A549 (cell line): ENCODE measurements at regions not wholly inside any gene's neighbourhood (a gene's known extent, or its start where the extent isn't known, plus 50 kb on each side); places are given as distances from the start of the nearest gene placed in this dataset.

Experiments used
- ATAC-seq, 2 experiments: fragments of 200-7000 bp in 1 of 2; fragments of >200 bp in 1 of 2; cut with Nextera tagmentation in 1 of 2; cut with Tn5 transposase in 1 of 2; 3 replicates each; pipeline versions ENCODE4 v1.8.0 to v1.9.1; 2018 to 2020; ENCODE audit warnings: mild to moderate bottlenecking in 1 of 2, moderate library complexity in 1 of 2
- CTCF ChIA-PET: fragments of 300-600 bp; sonication (Branson Sonifier 250); formaldehyde crosslinking; extraction: SDS; loops from one replicate; lab custom pipeline; 2021; ENCODE audit warnings: antibody characterized with exemption, inconsistent platforms; lab: Yijun Ruan, JAX
- POLR2A ChIA-PET: fragments of 350-600 bp; formaldehyde crosslinking; extraction: SDS; loops from one replicate; lab custom pipeline; 2021; ENCODE audit warnings: antibody characterized with exemption, inconsistent platforms; lab: Yijun Ruan, JAX
- DNase-seq, 2 experiments: peaks; one replicate each; pipeline versions ENCODE4 v3.0.0 to v3.0.0-alpha.2; 2011 to 2016; ENCODE audit warnings: low read depth in 1 of 2, low spot score in 1 of 2
- FAIRE-seq: peaks from 2 replicates; lab custom pipeline; 2011; peaks lifted over from hg19 to GRCh38; lab: Jason Lieb, UNC
- H3K27ac ChIP-seq, 2 experiments: fragments of >200 bp; sonication (Bioruptor Twin); formaldehyde crosslinking; 3 replicates each; pipeline ENCODE4 v1.5.1; 2016 to 2017
- H3K4me1 ChIP-seq: fragments of >200 bp; sonication (Bioruptor Twin); formaldehyde crosslinking; 3 replicates; pipeline ENCODE4 v1.6.1; 2016
- H3K4me2 ChIP-seq: fragments of >200 bp; sonication (Bioruptor Twin); formaldehyde crosslinking; 3 replicates; pipeline ENCODE4 v1.6.1; 2016
- H3K4me3 ChIP-seq: fragments of >200 bp; sonication (Bioruptor Twin); formaldehyde crosslinking; 3 replicates; pipeline ENCODE4 v1.5.1; 2016
- H3K9me3 ChIP-seq: fragments of >200 bp; sonication (Bioruptor Twin); formaldehyde crosslinking; 3 replicates; pipeline ENCODE4 v1.6.1; 2016
- CBX2 ChIP-seq: fragments of 200-600 bp; sonication (generic); IDR thresholded peaks from 2 replicates; pipeline ENCODE4 v1.6.1; 2016; ENCODE audit warnings: low read depth, mild to moderate bottlenecking, borderline replicate concordance
- CBX8 ChIP-seq: fragments of 200-600 bp; sonication (generic); IDR thresholded peaks from 2 replicates; pipeline ENCODE4 v1.6.1; 2016
- CEBPB ChIP-seq, 2 experiments: fragments of >200 bp in 1 of 2; sonication (Bioruptor Twin) in 1 of 2; formaldehyde crosslinking in 1 of 2; IDR thresholded peaks; 2 replicates each; pipeline ENCODE4 v1.6.1; 2012 to 2016
- CHD2 ChIP-seq: fragments of 150-350 bp; IDR thresholded peaks from 2 replicates; pipeline ENCODE4 v1.6.1; 2014; ENCODE audit warnings: low read length; ENCODE audit not compliant: partially characterized antibody
- CHD4 ChIP-seq: fragments of 200-600 bp; sonication (generic); IDR thresholded peaks from 2 replicates; pipeline ENCODE4 v1.6.1; 2016; ENCODE audit warnings: antibody characterized with exemption, mild to moderate bottlenecking, borderline replicate concordance
- EHF ChIP-seq: fragments of 250-450 bp; sonication (Bioruptor Pico); IDR thresholded peaks from 2 replicates; pipeline ENCODE4 v1.5.0; 2020; ENCODE audit warnings: mild to moderate bottlenecking
- EHMT2 ChIP-seq: fragments of 200-600 bp; sonication (generic); IDR thresholded peaks from 2 replicates; pipeline ENCODE4 v1.6.1; 2016; ENCODE audit warnings: antibody characterized with exemption, low read depth, mild to moderate bottlenecking, moderate library complexity
- EP300 ChIP-seq, 2 experiments: fragments of >200 bp; sonication (Bioruptor Twin); formaldehyde crosslinking; IDR thresholded peaks; 2 replicates in 1 of 2; 3 replicates in 1 of 2; pipeline ENCODE4 v1.6.1; 2016 to 2017
- FOSB ChIP-seq: fragments of 250-450 bp; sonication (Bioruptor Pico); IDR thresholded peaks from 2 replicates; pipeline ENCODE4 v1.5.0; 2020; ENCODE audit warnings: mild to moderate bottlenecking, moderate library complexity
- HEYL ChIP-seq: fragments of 250-450 bp; sonication (Bioruptor Pico); IDR thresholded peaks from 2 replicates; pipeline ENCODE4 v1.8.0; 2021; ENCODE audit warnings: mild to moderate bottlenecking, moderate library complexity
- HMGXB4 ChIP-seq: fragments of 250-450 bp; sonication (Bioruptor Pico); IDR thresholded peaks from 2 replicates; pipeline ENCODE4 v1.5.0; 2021; ENCODE audit warnings: mild to moderate bottlenecking, moderate library complexity, borderline replicate concordance
- HOXB5 ChIP-seq: fragments of 250-450 bp; sonication (Bioruptor Pico); IDR thresholded peaks from 2 replicates; pipeline ENCODE4 v1.5.0; 2020; ENCODE audit warnings: mild to moderate bottlenecking, moderate library complexity
- JUNB ChIP-seq: fragments of >200 bp; sonication (Bioruptor Twin); formaldehyde crosslinking; IDR thresholded peaks from 2 replicates; pipeline ENCODE4 v1.6.1; 2016
- KDM1A ChIP-seq: fragments of 200-600 bp; sonication (generic); IDR thresholded peaks from 2 replicates; pipeline ENCODE4 v1.6.1; 2016; ENCODE audit warnings: low read depth, mild to moderate bottlenecking
- MAZ ChIP-seq: fragments of 150-350 bp; IDR thresholded peaks from 2 replicates; pipeline ENCODE4 v1.6.1; 2014; ENCODE audit warnings: antibody characterized with exemption, low read depth, low read length, borderline replicate concordance
- NFE2L2 ChIP-seq: fragments of 150-350 bp; conservative IDR thresholded peaks from 2 replicates; pipeline ENCODE4 v1.6.1; 2014; ENCODE audit warnings: low read length
- NR3C1 ChIP-seq: fragments of >200 bp; sonication (Bioruptor Twin); formaldehyde crosslinking; IDR thresholded peaks from 3 replicates; pipeline ENCODE4 v1.6.1; 2017
- PBX3 ChIP-seq: IDR thresholded peaks from 2 replicates; pipeline ENCODE4 v1.6.1; 2012
- RAD21 ChIP-seq, 2 experiments: fragments of >200 bp in 1 of 2; sonication (Bioruptor Twin) in 1 of 2; formaldehyde crosslinking in 1 of 2; IDR thresholded peaks in 1 of 2; conservative IDR thresholded peaks in 1 of 2; 2 replicates in 1 of 2; 3 replicates in 1 of 2; pipeline ENCODE4 v1.6.1; 2012 to 2018; ENCODE audit warnings: inconsistent platforms in 1 of 2
- RCOR1 ChIP-seq: fragments of 150-350 bp; IDR thresholded peaks from 2 replicates; pipeline ENCODE4 v1.6.1; 2014; ENCODE audit warnings: antibody characterized with exemption, low read length, low read depth
- SMC3 ChIP-seq: fragments of >200 bp; sonication (Bioruptor Twin); formaldehyde crosslinking; IDR thresholded peaks from 3 replicates; pipeline ENCODE4 v1.6.1; 2018; ENCODE audit warnings: inconsistent platforms
- ZC3H11A ChIP-seq: fragments of 450-650 bp; IDR thresholded peaks from 2 replicates; pipeline ENCODE4 v1.6.1; 2014; ENCODE audit warnings: antibody characterized with exemption, mild to moderate bottlenecking
- ZSCAN20 ChIP-seq: fragments of 250-450 bp; sonication (Bioruptor Pico); IDR thresholded peaks from 2 replicates; pipeline ENCODE4 v1.8.0; 2022; ENCODE audit warnings: mild to moderate bottlenecking, moderate library complexity
- WGBS: methylation state at CpG from one replicate; pipeline ENCODE4 v1.1.6; 2017; ENCODE audit errors: missing lambda C conversion rate; 5-methylcytosine and 5-hydroxymethylcytosine counted together
- TF ChIP-seq, protein P1 (sequence below): fragments of >200 bp; sonication (Bioruptor Twin); formaldehyde crosslinking; IDR thresholded peaks from 3 replicates; pipeline ENCODE4 v1.6.1; 2016
- TF ChIP-seq, protein P2 (sequence below): IDR thresholded peaks from 2 replicates; pipeline ENCODE4 v1.6.1; 2012

- no peak for TF ChIP-seq CHD2
- TF ChIP-seq CBX2: no peak
- TF ChIP-seq, protein P1, sequence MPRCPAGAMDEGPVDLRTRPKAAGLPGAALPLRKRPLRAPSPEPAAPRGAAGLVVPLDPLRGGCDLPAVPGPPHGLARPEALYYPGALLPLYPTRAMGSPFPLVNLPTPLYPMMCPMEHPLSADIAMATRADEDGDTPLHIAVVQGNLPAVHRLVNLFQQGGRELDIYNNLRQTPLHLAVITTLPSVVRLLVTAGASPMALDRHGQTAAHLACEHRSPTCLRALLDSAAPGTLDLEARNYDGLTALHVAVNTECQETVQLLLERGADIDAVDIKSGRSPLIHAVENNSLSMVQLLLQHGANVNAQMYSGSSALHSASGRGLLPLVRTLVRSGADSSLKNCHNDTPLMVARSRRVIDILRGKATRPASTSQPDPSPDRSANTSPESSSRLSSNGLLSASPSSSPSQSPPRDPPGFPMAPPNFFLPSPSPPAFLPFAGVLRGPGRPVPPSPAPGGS: no peak
- no peak for TF ChIP-seq RAD21 (conservative IDR thresholded peaks at IDR 0.05 in 1 of 2, IDR thresholded peaks at IDR 0.05 in 1 of 2)
- no peak for TF ChIP-seq PBX3
- TF ChIP-seq SMC3: no peak
- TF ChIP-seq EHF (CRISPR knock-in tag): no peak
- TF ChIP-seq HMGXB4 (CRISPR knock-in tag): no peak
- CTCF ChIA-PET: no interaction called here
- ATAC-seq: no peak
- WGBS: 19% methylated on average over 3 of the region's 3 CpGs
- H3K4me1 ChIP-seq: no peaks in the 10 kb centered on the region
- no peak for DNase-seq
- FAIRE-seq: no peak
- no peaks in the 10 kb centered on the region for H3K9me3 ChIP-seq
- POLR2A ChIA-PET: no interaction called here
- H3K4me3 ChIP-seq: no peak overlapping the region
- no peak overlapping the region for H3K4me2 ChIP-seq
- no peak overlapping the region for H3K27ac ChIP-seq
These were observed 1390.5 kb downstream of the EFNB2 start for GRCh38 chr13:105144936-105145335.

DNA sequence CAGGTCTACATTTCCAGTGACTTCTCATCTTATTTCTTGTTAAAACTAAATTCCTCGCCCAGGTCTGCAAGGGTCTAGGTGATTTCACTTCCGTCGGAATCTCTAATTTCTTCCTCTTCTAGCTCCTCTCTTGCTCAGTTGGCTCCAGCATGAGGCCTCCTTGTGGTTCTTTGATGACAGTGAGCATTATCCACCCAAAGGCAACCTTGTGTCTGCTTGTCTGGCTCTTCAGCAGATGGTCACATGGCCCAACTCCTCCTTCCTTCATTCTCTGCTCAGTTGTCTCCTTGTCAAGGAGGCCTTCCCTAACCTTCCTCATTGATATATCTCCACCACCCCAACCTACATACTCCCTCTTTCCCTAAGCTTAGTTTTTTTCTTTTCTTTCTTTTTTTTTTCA lies 1391.4 kb downstream of the EFNB2 start:
- no peak for ATAC-seq
- no peak overlapping the region for H3K27ac ChIP-seq
- ChIA-PET POLR2A (no interaction called here), CTCF (no interaction called here)
- TF ChIP-seq, protein P2, sequence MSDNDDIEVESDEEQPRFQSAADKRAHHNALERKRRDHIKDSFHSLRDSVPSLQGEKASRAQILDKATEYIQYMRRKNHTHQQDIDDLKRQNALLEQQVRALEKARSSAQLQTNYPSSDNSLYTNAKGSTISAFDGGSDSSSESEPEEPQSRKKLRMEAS: no peak
- no peak for TF ChIP-seq FOSB (CRISPR knock-in tag)
- TF ChIP-seq KDM1A: no peak
- TF ChIP-seq ZC3H11A: no peak
- TF ChIP-seq RCOR1: no peak
- TF ChIP-seq CEBPB (IDR thresholded peaks at IDR 0.05): no peak
- no peak for TF ChIP-seq EP300 (IDR thresholded peaks at IDR 0.05)
- TF ChIP-seq, all 56 proteins: peak for 0
- no peak for FAIRE-seq
- Histone ChIP-seq H3K9me3 (no peaks in the 10 kb centered on the region), H3K4me2 (no peak overlapping the region), H3K4me1 (no peaks in the 10 kb centered on the region), H3K4me3 (no peak overlapping the region)
- 68% methylated on average over 3 of the region's 3 CpGs for WGBS
- peak in 1 of 2 experiments; percentile 6 for DNase-seq

- no peak overlapping the region for H3K27ac ChIP-seq
- FAIRE-seq: no peak
- POLR2A ChIA-PET: no interaction called here
- H3K4me2 ChIP-seq: no peak overlapping the region
- no peak for DNase-seq
- H3K4me3 ChIP-seq: no peak overlapping the region
- no peaks in the 10 kb centered on the region for H3K4me1 ChIP-seq
- ATAC-seq: no peak
- no peak for TF ChIP-seq PBX3
- TF ChIP-seq JUNB: no peak
- no peak for TF ChIP-seq HOXB5 (CRISPR knock-in tag)
- no peak for TF ChIP-seq HEYL
- TF ChIP-seq CHD2: no peak
- no peak for TF ChIP-seq ZSCAN20 (CRISPR knock-in tag)
- no peak for TF ChIP-seq NFE2L2
- TF ChIP-seq CHD4: no peak
- TF ChIP-seq NR3C1: no peak
- no peak for TF ChIP-seq SMC3
- TF ChIP-seq EHMT2: no peak
- no peak for TF ChIP-seq HMGXB4 (CRISPR knock-in tag)
- TF ChIP-seq CBX8: no peak
- TF ChIP-seq MAZ: no peak
- 11% methylated on average over 2 of the region's 2 CpGs for WGBS
- no peaks in the 10 kb centered on the region for H3K9me3 ChIP-seq
- CTCF ChIA-PET: no interaction called here
These were observed 1392.9 kb downstream of the EFNB2 start for GRCh38 chr13:105142556-105142955.
